Breast epithelium (tissue), 3 donors: ENCODE measurements at regions not wholly inside any gene's neighbourhood (a gene's known extent, or its start where the extent isn't known, plus 50 kb on each side); places are given as distances from the start of the nearest gene placed in this dataset.

Experiments used
- POLR2A ChIP-seq: fragments of 450-650 bp; IDR thresholded peaks from one replicate; pipeline ENCODE4 v1.6.1; 2016; ENCODE audit warnings: antibody characterized with exemption, mild to moderate bottlenecking, moderate library complexity
- TF ChIP-seq, protein P1 (sequence below), 3 donors: fragments of 450-650 bp; IDR thresholded peaks; one replicate each; pipeline ENCODE4 v1.5.1; 2016 to 2017; ENCODE audit warnings: antibody characterized with exemption in 3 of 3, mild to moderate bottlenecking in 3 of 3, moderate library complexity in 3 of 3

DNA sequence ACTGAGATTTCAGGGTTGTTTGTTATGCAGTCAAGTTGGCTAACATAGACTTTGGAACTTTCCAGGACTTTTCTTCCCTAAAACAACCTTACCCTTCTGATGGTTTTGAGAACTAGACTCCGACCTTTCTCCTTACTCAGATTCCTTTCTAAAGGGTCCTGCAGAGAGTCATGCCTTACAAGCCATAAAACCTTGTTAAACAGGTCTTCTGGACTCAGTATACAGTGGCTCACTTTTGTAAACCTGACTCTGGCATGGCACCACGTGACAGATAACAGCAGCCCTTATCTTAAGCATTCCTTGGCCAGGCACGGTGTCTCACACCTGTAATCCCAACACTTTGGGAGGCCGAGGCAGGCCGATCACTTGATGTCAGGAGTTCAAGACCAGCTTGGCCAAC, 253.2 kb upstream of the RAB6C start:
- TF ChIP-seq, protein P1, sequence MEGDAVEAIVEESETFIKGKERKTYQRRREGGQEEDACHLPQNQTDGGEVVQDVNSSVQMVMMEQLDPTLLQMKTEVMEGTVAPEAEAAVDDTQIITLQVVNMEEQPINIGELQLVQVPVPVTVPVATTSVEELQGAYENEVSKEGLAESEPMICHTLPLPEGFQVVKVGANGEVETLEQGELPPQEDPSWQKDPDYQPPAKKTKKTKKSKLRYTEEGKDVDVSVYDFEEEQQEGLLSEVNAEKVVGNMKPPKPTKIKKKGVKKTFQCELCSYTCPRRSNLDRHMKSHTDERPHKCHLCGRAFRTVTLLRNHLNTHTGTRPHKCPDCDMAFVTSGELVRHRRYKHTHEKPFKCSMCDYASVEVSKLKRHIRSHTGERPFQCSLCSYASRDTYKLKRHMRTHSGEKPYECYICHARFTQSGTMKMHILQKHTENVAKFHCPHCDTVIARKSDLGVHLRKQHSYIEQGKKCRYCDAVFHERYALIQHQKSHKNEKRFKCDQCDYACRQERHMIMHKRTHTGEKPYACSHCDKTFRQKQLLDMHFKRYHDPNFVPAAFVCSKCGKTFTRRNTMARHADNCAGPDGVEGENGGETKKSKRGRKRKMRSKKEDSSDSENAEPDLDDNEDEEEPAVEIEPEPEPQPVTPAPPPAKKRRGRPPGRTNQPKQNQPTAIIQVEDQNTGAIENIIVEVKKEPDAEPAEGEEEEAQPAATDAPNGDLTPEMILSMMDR (IDR thresholded peaks at IDR 0.05), result no peak
- no peak for TF ChIP-seq POLR2A
